Esophagus muscularis mucosa (tissue), 4 donors: ENCODE measurements at regions not wholly inside any gene's neighbourhood (a gene's known extent, or its start where the extent isn't known, plus 50 kb on each side); places are given as distances from the start of the nearest gene placed in this dataset.

Source experiments
- DNase-seq: peaks from one replicate; pipeline ENCODE4 v3.0.0-alpha.2; 2017; ENCODE audit errors: extremely low spot score
- H3K27ac ChIP-seq, 4 donors: fragments of 200-600 bp; sonication (generic); replicated peaks in 1 of 4; 1 replicate in 3 of 4; 2 replicates in 1 of 4; pipeline ENCODE4 v1.5.1; 2016 to 2019; ENCODE audit warnings: mild to moderate bottlenecking in 1 of 4
- H3K27me3 ChIP-seq, 4 donors: fragments of 200-600 bp; sonication (generic); one replicate each; pipeline versions ENCODE4 v1.5.1 to v1.6.0; 2016 to 2019
- H3K36me3 ChIP-seq, 4 donors: fragments of 200-600 bp; sonication (generic); one replicate each; pipeline ENCODE4 v1.5.1; 2016 to 2019
- H3K4me1 ChIP-seq, 4 donors: fragments of 200-600 bp; sonication (generic); one replicate each; pipeline ENCODE4 v1.5.1; 2016 to 2019
- H3K4me3 ChIP-seq, 4 donors: fragments of 200-600 bp; sonication (generic); 1 replicate in 2 of 4; 2 replicates in 2 of 4; pipeline ENCODE4 v1.5.1; 2016 to 2019; ENCODE audit warnings: mild to moderate bottlenecking in 4 of 4, moderate library complexity in 1 of 4
- H3K9me3 ChIP-seq, 4 donors: fragments of 200-600 bp; sonication (generic); 1 replicate in 3 of 4; 2 replicates in 1 of 4; pipeline ENCODE4 v1.5.1; 2016 to 2019
- CTCF ChIP-seq, 3 experiments: fragments of 200-600 bp in 2 of 3; fragments of 450-650 bp in 1 of 3; sonication (generic) in 2 of 3; IDR thresholded peaks; one replicate each; pipeline ENCODE4 v1.5.1; 2017 to 2019; ENCODE audit warnings: antibody characterized with exemption in 3 of 3, mild to moderate bottlenecking in 2 of 3, moderate library complexity in 1 of 3
- EP300 ChIP-seq: sonication (generic); formaldehyde crosslinking; IDR thresholded peaks from one replicate; pipeline ENCODE4 v1.6.1; 2017; ENCODE audit warnings: antibody characterized with exemption
- POLR2A ChIP-seq: fragments of 450-650 bp; IDR thresholded peaks from one replicate; pipeline ENCODE4 v1.6.1; 2017; ENCODE audit warnings: antibody characterized with exemption, moderate library complexity, mild to moderate bottlenecking, low read depth
- POLR2AphosphoS5 ChIP-seq, 2 donors: sonication (generic); formaldehyde crosslinking; IDR thresholded peaks; one replicate each; pipeline ENCODE4 v1.6.1; 2017; ENCODE audit warnings: antibody characterized with exemption in 2 of 2
- WGBS: methylation state at CpG from one replicate; pipeline ENCODE4 v1.1.5; 2018; 5-methylcytosine and 5-hydroxymethylcytosine counted together
- intact Hi-C: fragments of 100-400 bp; cut with DNase I; formaldehyde crosslinking; loops from one replicate; pipeline ENCODE4 v1.15.1; 2023

- no peak for DNase-seq
- Histone ChIP-seq H3K9me3 (no peaks in the 10 kb centered on the region), H3K27ac (no peak overlapping the region), H3K4me3 (no peak overlapping the region), H3K4me1 (peaks cover 0 to 38% (median 26%) of the 10 kb centered on the region in 4 donors), H3K36me3 (no peaks in the 10 kb centered on the region), H3K27me3 (no peaks in the 10 kb centered on the region)
- TF ChIP-seq EP300 (no peak), POLR2AphosphoS5 (IDR thresholded peaks at IDR 0.05) (no peak), POLR2A (no peak), CTCF (IDR thresholded peaks at IDR 0.05) (no peak)
- 45% methylated on average over 15 of the region's 15 CpGs for WGBS
- intact Hi-C loops: no loop called here
These were observed 55.1 kb upstream of the APCDD1L start for GRCh38 chr20:58570204-58570859.

GRCh38 chr20:58569241-58570125 lies 54.3 kb upstream of the APCDD1L start:
- Histone ChIP-seq H3K4me3 (no peak overlapping the region), H3K27me3 (no peaks in the 10 kb centered on the region), H3K36me3 (no peaks in the 10 kb centered on the region), H3K27ac (no peak overlapping the region), H3K4me1 (peaks cover 0 to 38% (median 26%) of the 10 kb centered on the region in 4 donors), H3K9me3 (no peaks in the 10 kb centered on the region)
- intact Hi-C loops: no loop called here
- TF ChIP-seq CTCF (IDR thresholded peaks at IDR 0.05): no peak
- no peak for TF ChIP-seq EP300
- no peak for TF ChIP-seq POLR2AphosphoS5 (IDR thresholded peaks at IDR 0.05)
- no peak for TF ChIP-seq POLR2A
- WGBS: 75% methylated on average over 28 of the region's 28 CpGs
- DNase-seq: no peak

- no peaks in the 10 kb centered on the region for H3K27me3 ChIP-seq
- WGBS: 64% methylated on average over 17 of the region's 20 CpGs
- no peak overlapping the region for H3K27ac ChIP-seq
- TF ChIP-seq EP300 (no peak), POLR2AphosphoS5 (IDR thresholded peaks at IDR 0.05) (no peak), POLR2A (no peak), CTCF (IDR thresholded peaks at IDR 0.05) (no peak)
- intact Hi-C loops: no loop called here
- no peaks in the 10 kb centered on the region for H3K36me3 ChIP-seq
- H3K9me3 ChIP-seq: no peaks in the 10 kb centered on the region
- H3K4me1 ChIP-seq: peaks cover 0 to 38% (median 26%) of the 10 kb centered on the region in 4 donors
- no peak for DNase-seq
- H3K4me3 ChIP-seq: no peak overlapping the region
These were observed 53.5 kb upstream of the APCDD1L start for GRCh38 chr20:58568483-58569240.

- no peak for DNase-seq
- intact Hi-C loops: no loop called here
- WGBS: 83% methylated on average over 10 of the region's 10 CpGs
These were observed 52.9 kb upstream of the APCDD1L start for GRCh38 chr20:58568126-58568482.

More at GRCh38 chr20:58568126-58568482, 52.9 kb upstream of the APCDD1L start:
- Histone ChIP-seq H3K27ac (no peak overlapping the region), H3K27me3 (no peaks in the 10 kb centered on the region), H3K4me1 (peaks cover 0 to 38% (median 26%) of the 10 kb centered on the region in 4 donors), H3K4me3 (no peak overlapping the region), H3K36me3 (no peaks in the 10 kb centered on the region), H3K9me3 (no peaks in the 10 kb centered on the region)
- TF ChIP-seq CTCF (IDR thresholded peaks at IDR 0.05): no peak
- no peak for TF ChIP-seq EP300
- no peak for TF ChIP-seq POLR2A
- TF ChIP-seq POLR2AphosphoS5 (IDR thresholded peaks at IDR 0.05): no peak
